ENCODE measurements at regions not wholly inside any gene's neighbourhood (a gene's known extent, or its start where the extent isn't known, plus 50 kb on each side); places are given as distances from the start of the nearest gene placed in this dataset.

DNA sequence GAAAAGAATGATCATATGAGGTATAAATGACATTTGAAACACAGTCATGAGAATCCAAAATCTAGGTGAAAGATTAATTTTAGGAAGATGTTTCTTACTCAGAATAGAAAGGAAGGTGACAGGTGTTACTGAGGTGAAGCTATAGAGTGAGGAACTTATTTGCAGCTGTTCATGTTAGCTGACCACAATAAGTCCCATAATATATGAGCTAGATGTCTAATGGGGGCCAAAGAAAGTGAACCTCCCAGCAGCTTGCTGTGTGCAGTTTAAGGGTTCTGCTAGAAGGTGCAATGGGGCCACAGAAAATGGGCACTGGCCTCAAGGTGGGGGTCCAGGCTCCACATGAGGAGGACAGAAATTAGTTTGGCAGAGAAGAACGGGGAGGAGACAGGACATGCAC, 1374.9 kb upstream of the CRIM1 start:
- no peaks in the 10 kb centered on the region for H3K36me3 Mint-ChIP-seq (ENCODE audit: low read depth, unreplicated experiment)
- Histone ChIP-seq H3K27me3 (ENCODE audit: insufficient read depth, low read length) (no peaks in the 10 kb centered on the region), H3K27ac (ENCODE audit: low read depth, low read length) (no peak overlapping the region), H3K4me2 (ENCODE audit: low read length) (no peak overlapping the region), H3K79me2 (ENCODE audit: insufficient read depth, low read length) (no peaks in the 10 kb centered on the region), H3K4me1 (ENCODE audit: insufficient read depth, low read length) (no peaks in the 10 kb centered on the region), H3K36me3 (ENCODE audit: insufficient read depth, low read length) (no peaks in the 10 kb centered on the region), H3K9me3 (ENCODE audit: insufficient read depth, low read depth, low read length) (no peaks in the 10 kb centered on the region), H4K20me1 (ENCODE audit: insufficient read depth, low read length) (no peaks in the 10 kb centered on the region), H3K9ac (ENCODE audit: low read length) (no peak overlapping the region), H2AFZ (ENCODE audit: low read depth, low read length) (no peak overlapping the region), H3K4me3 (ENCODE audit: insufficient read depth, low read depth, low read length) (no peak overlapping the region)
- H3K27me3 Mint-ChIP-seq (ENCODE audit: low read depth, unreplicated experiment), result no peaks in the 10 kb centered on the region
- H3K9me3 Mint-ChIP-seq (ENCODE audit: unreplicated experiment), result no peaks in the 10 kb centered on the region
- FAIRE-seq, result no peak
- no peak overlapping the region for H3K27ac Mint-ChIP-seq (ENCODE audit: unreplicated experiment)
- H3K4me1 Mint-ChIP-seq (ENCODE audit: low read depth, unreplicated experiment), result no peaks in the 10 kb centered on the region
- no peak for DNase-seq (ENCODE audit: low read depth)
- H3K4me3 Mint-ChIP-seq (ENCODE audit: unreplicated experiment), result no peak overlapping the region
- no peak for TF ChIP-seq EZH2 (IDR thresholded peaks at IDR 0.05; ENCODE audit: insufficient read depth, low read length)
- TF ChIP-seq CTCF (IDR thresholded peaks at IDR 0.05; ENCODE audit: insufficient read depth, low read depth, low read length), result no peak

- no peak overlapping the region for H3K4me3 ChIP-seq (ENCODE audit: insufficient read depth, low read depth, low read length)
- H2AFZ ChIP-seq (ENCODE audit: low read depth, low read length), result no peak overlapping the region
- Mint-ChIP-seq H3K27me3 (ENCODE audit: low read depth, unreplicated experiment) (no peaks in the 10 kb centered on the region), H3K36me3 (ENCODE audit: low read depth, unreplicated experiment) (no peaks in the 10 kb centered on the region), H3K27ac (ENCODE audit: unreplicated experiment) (no peak overlapping the region), H3K9me3 (ENCODE audit: unreplicated experiment) (no peaks in the 10 kb centered on the region), H3K4me1 (ENCODE audit: low read depth, unreplicated experiment) (no peaks in the 10 kb centered on the region), H3K4me3 (ENCODE audit: unreplicated experiment) (no peak overlapping the region)
- H3K27me3 ChIP-seq (ENCODE audit: insufficient read depth, low read length), result no peaks in the 10 kb centered on the region
- DNase-seq (ENCODE audit: low read depth), result no peak
- FAIRE-seq, result no peak
- TF ChIP-seq EZH2 (IDR thresholded peaks at IDR 0.05; ENCODE audit: insufficient read depth, low read length) (no peak), CTCF (IDR thresholded peaks at IDR 0.05; ENCODE audit: insufficient read depth, low read depth, low read length) (no peak)
- H3K79me2 ChIP-seq (ENCODE audit: insufficient read depth, low read length), result no peaks in the 10 kb centered on the region
- H3K9me3 ChIP-seq (ENCODE audit: insufficient read depth, low read depth, low read length), result no peaks in the 10 kb centered on the region
- no peak overlapping the region for H3K9ac ChIP-seq (ENCODE audit: low read length)
- H3K27ac ChIP-seq (ENCODE audit: low read depth, low read length), result no peak overlapping the region
- no peaks in the 10 kb centered on the region for H3K36me3 ChIP-seq (ENCODE audit: insufficient read depth, low read length)
- H3K4me2 ChIP-seq (ENCODE audit: low read length), result no peak overlapping the region
- H4K20me1 ChIP-seq (ENCODE audit: insufficient read depth, low read length), result no peaks in the 10 kb centered on the region
- H3K4me1 ChIP-seq (ENCODE audit: insufficient read depth, low read length), result no peaks in the 10 kb centered on the region
Observed at GRCh38 chr2:34979148-34979547, 1376.4 kb upstream of the CRIM1 start.

- H4K20me1 ChIP-seq (ENCODE audit: insufficient read depth, low read length), result no peaks in the 10 kb centered on the region
- Mint-ChIP-seq H3K27ac (ENCODE audit: unreplicated experiment) (no peak overlapping the region), H3K4me1 (ENCODE audit: low read depth, unreplicated experiment) (no peaks in the 10 kb centered on the region), H3K36me3 (ENCODE audit: low read depth, unreplicated experiment) (no peaks in the 10 kb centered on the region), H3K27me3 (ENCODE audit: low read depth, unreplicated experiment) (no peaks in the 10 kb centered on the region), H3K4me3 (ENCODE audit: unreplicated experiment) (no peak overlapping the region), H3K9me3 (ENCODE audit: unreplicated experiment) (no peaks in the 10 kb centered on the region)
- no peaks in the 10 kb centered on the region for H3K27me3 ChIP-seq (ENCODE audit: insufficient read depth, low read length)
- DNase-seq (ENCODE audit: low read depth) (no peak), FAIRE-seq (no peak)
- no peaks in the 10 kb centered on the region for H3K79me2 ChIP-seq (ENCODE audit: insufficient read depth, low read length)
- H3K4me2 ChIP-seq (ENCODE audit: low read length), result no peak overlapping the region
- H2AFZ ChIP-seq (ENCODE audit: low read depth, low read length), result no peak overlapping the region
- no peaks in the 10 kb centered on the region for H3K4me1 ChIP-seq (ENCODE audit: insufficient read depth, low read length)
- no peaks in the 10 kb centered on the region for H3K9me3 ChIP-seq (ENCODE audit: insufficient read depth, low read depth, low read length)
- H3K4me3 ChIP-seq (ENCODE audit: insufficient read depth, low read depth, low read length), result no peak overlapping the region
- no peak overlapping the region for H3K27ac ChIP-seq (ENCODE audit: low read depth, low read length)
- H3K9ac ChIP-seq (ENCODE audit: low read length), result no peak overlapping the region
- TF ChIP-seq EZH2 (IDR thresholded peaks at IDR 0.05; ENCODE audit: insufficient read depth, low read length), result no peak
- TF ChIP-seq CTCF (IDR thresholded peaks at IDR 0.05; ENCODE audit: insufficient read depth, low read depth, low read length), result no peak
- H3K36me3 ChIP-seq (ENCODE audit: insufficient read depth, low read length), result no peaks in the 10 kb centered on the region
Observed at GRCh38 chr2:34961822-34962221, 1362.7 kb upstream of the FAM98A start.
